Esophagus muscularis mucosa (tissue), 3 donors: ENCODE measurements at regions not wholly inside any gene's neighbourhood (a gene's known extent, or its start where the extent isn't known, plus 50 kb on each side); places are given as distances from the start of the nearest gene placed in this dataset.

Experiments
- CTCF ChIP-seq, 3 experiments: fragments of 200-600 bp in 2 of 3; fragments of 450-650 bp in 1 of 3; sonication (generic) in 2 of 3; IDR thresholded peaks; one replicate each; pipeline ENCODE4 v1.5.1; 2017 to 2019; ENCODE audit warnings: antibody characterized with exemption in 3 of 3, mild to moderate bottlenecking in 2 of 3, moderate library complexity in 1 of 3
- POLR2A ChIP-seq: fragments of 450-650 bp; IDR thresholded peaks from one replicate; pipeline ENCODE4 v1.6.1; 2017; ENCODE audit warnings: antibody characterized with exemption, moderate library complexity, mild to moderate bottlenecking, low read depth
- POLR2AphosphoS5 ChIP-seq, 2 donors: sonication (generic); formaldehyde crosslinking; IDR thresholded peaks; one replicate each; pipeline ENCODE4 v1.6.1; 2017; ENCODE audit warnings: antibody characterized with exemption in 2 of 2

DNA sequence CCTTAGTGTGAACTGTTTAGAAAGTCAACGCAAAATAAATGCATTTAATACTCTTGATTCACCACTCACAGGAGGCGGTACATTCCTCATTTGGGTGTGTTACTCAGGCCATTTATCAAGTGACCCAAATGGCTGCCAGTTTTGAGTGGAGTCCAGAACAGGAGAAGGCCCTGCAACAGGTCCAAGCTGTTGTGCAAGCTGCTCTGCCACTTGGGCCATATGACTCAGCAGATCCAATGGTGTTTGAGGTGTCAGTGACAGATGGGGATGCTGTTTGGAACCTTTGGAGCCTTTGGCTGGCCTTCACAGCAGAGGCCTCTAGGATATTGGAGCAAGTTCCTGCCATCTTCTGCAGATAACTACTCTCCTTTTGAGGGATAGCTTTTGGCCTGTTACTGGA is 609.2 kb downstream of the KCNT2 start:
- TF ChIP-seq CTCF (IDR thresholded peaks at IDR 0.05) (no peak), POLR2AphosphoS5 (IDR thresholded peaks at IDR 0.05) (no peak), POLR2A (no peak)
